SK-N-SH (cell line): ENCODE measurements at regions not wholly inside any gene's neighbourhood (a gene's known extent, or its start where the extent isn't known, plus 50 kb on each side); places are given as distances from the start of the nearest gene placed in this dataset.
"Not testable (repeated sequence)": the region's sequence is repeated elsewhere in the genome, so short reads cannot be mapped to it uniquely, and the experiment has no call there.

Experiments
- CTCF ChIA-PET: fragments of 300-600, 350-600 bp; formaldehyde crosslinking; extraction: SDS; loops from one replicate; lab custom pipeline; 2021; lab: Yijun Ruan, JAX
- POLR2A ChIA-PET: fragments of 350-600 bp; sonication (Branson Sonifier 250); formaldehyde crosslinking; extraction: SDS; loops from one replicate; lab custom pipeline; 2020; ENCODE audit warnings: antibody characterized with exemption, inconsistent platforms; lab: Yijun Ruan, JAX
- DNase-seq: peaks from one replicate; pipeline ENCODE4 v3.0.0; 2012
- H2AFZ ChIP-seq: fragments of 200-600 bp; sonication (generic); 2 replicates; pipeline ENCODE4 v1.8.1; 2016; ENCODE audit warnings: antibody characterized with exemption, mild to moderate bottlenecking, low read depth
- H3F3A ChIP-seq: fragments of 200-600 bp; sonication (generic); replicated peaks from 2 replicates; pipeline ENCODE3; 2016; ENCODE audit warnings: antibody characterized with exemption, mild to moderate bottlenecking; ENCODE audit not compliant: insufficient read depth
- H3K27ac ChIP-seq, 2 experiments: fragments of 200-500 bp in 1 of 2; fragments of 200-600 bp in 1 of 2; sonication (Bioruptor generic) in 1 of 2; sonication (generic), shearing (Covaris generic) in 1 of 2; 2 replicates each; pipeline versions ENCODE4 v1.5.1 to v1.6.1; 2014 to 2016; ENCODE audit warnings: low read depth in 2 of 2, inconsistent platforms in 1 of 2, low read length in 1 of 2, mild to moderate bottlenecking in 1 of 2, mixed read lengths in 1 of 2
- H3K27me3 ChIP-seq: fragments of 200-600 bp; sonication (generic), shearing (Covaris generic); 2 replicates; pipeline ENCODE4 v1.6.1; 2016; ENCODE audit warnings: mixed run types; ENCODE audit not compliant: insufficient read depth
- H3K36me3 ChIP-seq, 2 experiments: fragments of 200-500 bp in 1 of 2; fragments of 200-600 bp in 1 of 2; sonication (Bioruptor generic) in 1 of 2; sonication (generic) in 1 of 2; replicated peaks in 1 of 2; 2 replicates each; pipeline versions ENCODE3 to v1.5.1; 2014 to 2016; ENCODE audit warnings: low read length in 1 of 2, mild to moderate bottlenecking in 1 of 2; ENCODE audit not compliant: insufficient read depth in 2 of 2, control insufficient read depth in 1 of 2
- H3K4me1 ChIP-seq, 2 experiments: fragments of 200-500 bp in 1 of 2; fragments of 200-600 bp in 1 of 2; sonication (Bioruptor generic) in 1 of 2; sonication (generic), shearing (Covaris generic) in 1 of 2; 2 replicates each; pipeline versions ENCODE4 v1.5.1 to v1.6.1; 2014 to 2016; ENCODE audit warnings: low read depth in 1 of 2, low read length in 1 of 2, mixed run types in 1 of 2; ENCODE audit not compliant: insufficient read depth in 2 of 2, control insufficient read depth in 1 of 2
- H3K4me2 ChIP-seq: fragments of 200-600 bp; sonication (generic), shearing (Covaris generic); 2 replicates; pipeline ENCODE4 v1.6.1; 2017; ENCODE audit warnings: mixed run types
- H3K4me3 ChIP-seq, 2 experiments: fragments of 200-500 bp in 1 of 2; fragments of 200-600 bp in 1 of 2; sonication (Bioruptor generic) in 1 of 2; sonication (generic), shearing (Covaris generic) in 1 of 2; 2 replicates each; pipeline versions ENCODE4 v1.5.1 to v1.8.1; 2014 to 2016; ENCODE audit warnings: low read depth in 2 of 2, inconsistent platforms in 1 of 2, low read length in 1 of 2, mild to moderate bottlenecking in 1 of 2, mixed read lengths in 1 of 2, moderate library complexity in 1 of 2
- H3K79me2 ChIP-seq: fragments of 200-600 bp; sonication (generic); 2 replicates; pipeline ENCODE4 v1.8.1; 2017; ENCODE audit warnings: mild to moderate bottlenecking; ENCODE audit not compliant: insufficient read depth
- H3K9ac ChIP-seq: fragments of 200-600 bp; sonication (generic); 2 replicates; pipeline ENCODE4 v1.6.1; 2017; ENCODE audit warnings: mixed run types
- H3K9me2 ChIP-seq: fragments of 200-600 bp; sonication (generic); 2 replicates; pipeline ENCODE4 v1.6.1; 2017; ENCODE audit warnings: mixed run types
- H3K9me3 ChIP-seq: fragments of 200-600 bp; sonication (generic); 2 replicates; pipeline ENCODE4 v1.6.1; 2017; ENCODE audit warnings: mixed run types, mild to moderate bottlenecking, moderate library complexity
- H4K20me1 ChIP-seq: fragments of 200-600 bp; sonication (generic); 2 replicates; pipeline ENCODE4 v1.6.1; 2017; ENCODE audit warnings: mild to moderate bottlenecking, mixed run types; ENCODE audit not compliant: insufficient read depth
- CHD2 ChIP-seq: fragments of 150-350 bp; IDR thresholded peaks from 2 replicates; pipeline ENCODE4 v1.6.1; 2018; ENCODE audit warnings: low read length; ENCODE audit not compliant: partially characterized antibody
- ELF1 ChIP-seq: IDR thresholded peaks from 2 replicates; pipeline ENCODE4 v1.4.0; 2012
- GATA2 ChIP-seq: sonication (generic); formaldehyde crosslinking; IDR thresholded peaks from 2 replicates; pipeline ENCODE4 v1.5.0; 2020; ENCODE audit warnings: mild to moderate bottlenecking, missing genetic modification reagents
- IRF3 ChIP-seq: fragments of 150-350 bp; IDR thresholded peaks from 2 replicates; pipeline ENCODE4 v1.6.1; 2016; ENCODE audit warnings: mild to moderate bottlenecking, low read depth, low read length
- JUND ChIP-seq: IDR thresholded peaks from 2 replicates; pipeline ENCODE4 v1.4.0; 2012
- MAX ChIP-seq: IDR thresholded peaks from 2 replicates; pipeline ENCODE4 v1.4.0; 2012; ENCODE audit warnings: low read depth
- NFIC ChIP-seq: IDR thresholded peaks from 2 replicates; pipeline ENCODE4 v1.4.0; 2012; ENCODE audit warnings: borderline replicate concordance
- NRF1 ChIP-seq: IDR thresholded peaks from 2 replicates; pipeline ENCODE4 v1.6.1; 2012; ENCODE audit warnings: low read depth, mild to moderate bottlenecking, low read length
- RAD21 ChIP-seq: IDR thresholded peaks from 2 replicates; pipeline ENCODE4 v1.6.1; 2012; ENCODE audit warnings: mild to moderate bottlenecking, low read length
- RXRA ChIP-seq: IDR thresholded peaks from 2 replicates; pipeline ENCODE4 v1.4.0; 2012; ENCODE audit warnings: low read depth, mild to moderate bottlenecking, borderline replicate concordance
- TAF1 ChIP-seq: IDR thresholded peaks from 2 replicates; pipeline ENCODE4 v1.6.1; 2012; ENCODE audit warnings: low read depth, mild to moderate bottlenecking, low read length, moderate library complexity, borderline replicate concordance
- USF2 ChIP-seq: fragments of 150-350 bp; IDR thresholded peaks from 2 replicates; pipeline ENCODE4 v1.6.1; 2017; ENCODE audit warnings: antibody characterized with exemption, low read length, low read depth, borderline replicate concordance
- WGBS: methylation state at CpG from one replicate; pipeline ENCODE4 v1.1.6; 2017; ENCODE audit warnings: low lambda C conversion rate; 5-methylcytosine and 5-hydroxymethylcytosine counted together

- POLR2A ChIA-PET, H3K9me3 ChIP-seq, H3K79me2 ChIP-seq, H3K4me1 ChIP-seq, H2AFZ ChIP-seq, DNase-seq, H3F3A ChIP-seq, H3K4me3 ChIP-seq, H3K9ac ChIP-seq, H3K27ac ChIP-seq, H3K27me3 ChIP-seq, H3K36me3 ChIP-seq, H3K9me2 ChIP-seq, H3K4me2 ChIP-seq, CTCF ChIA-PET, H4K20me1 ChIP-seq: not testable (repeated sequence)
- 19% methylated on average over 11 of the region's 14 CpGs for whole genome bisulfite sequencing
Observed at GRCh38 chrX:65058626-65059025, 82.4 kb upstream of the ZC4H2 start.

GRCh38 chrX:65045001-65045400, 68.8 kb upstream of the ZC4H2 start:
- Histone ChIP-seq H3K27ac (no peak overlapping the region), H3K4me3 (no peak overlapping the region), H4K20me1 (no peaks in the 10 kb centered on the region), H3K9me2 (no peaks in the 10 kb centered on the region), H3K9me3 (no peaks in the 10 kb centered on the region), H3K9ac (no peak overlapping the region), H3K4me1 (no peaks in the 10 kb centered on the region)
- WGBS: 19% methylated on average over 3 of the region's 3 CpGs
- CTCF ChIA-PET: no interaction called here
- TF ChIP-seq NFIC: no peak
- TF ChIP-seq, all 33 proteins: peak for 0
- no peaks in the 10 kb centered on the region for H3K27me3 ChIP-seq
- H3K36me3 ChIP-seq: no peaks in the 10 kb centered on the region
- no peaks in the 10 kb centered on the region for H3K79me2 ChIP-seq
- DNase-seq: no peak
- H3F3A ChIP-seq: no peaks in the 10 kb centered on the region
- H3K4me2 ChIP-seq: no peak overlapping the region
- no peak overlapping the region for H2AFZ ChIP-seq
- POLR2A ChIA-PET: no interaction called here

- DNase-seq: peak; percentile 46
- Histone ChIP-seq H3K79me2 (no peaks in the 10 kb centered on the region), H3K4me1 (no peaks in the 10 kb centered on the region), H3K36me3 (no peaks in the 10 kb centered on the region), H3K4me2 (peak overlapping the region; percentile 71), H3K9me3 (no peaks in the 10 kb centered on the region), H3K9me2 (no peaks in the 10 kb centered on the region), H3F3A (no peaks in the 10 kb centered on the region), H4K20me1 (no peaks in the 10 kb centered on the region), H3K4me3 (peak overlapping the region; percentile 55), H3K27me3 (no peaks in the 10 kb centered on the region), H2AFZ (peak overlapping the region; percentile 77; the same call in 1 of the 2 replicates), H3K27ac (peak overlapping the region in 1 of 2 experiments; percentile 73; a peak in 3 of 4 replicates), H3K9ac (no peak overlapping the region)
- CTCF ChIA-PET: interaction anchor here (0.8 kb wide), 1 partner anchor 22 kb away, joined by 3 read pairs; no protein-coding TSS in a partner anchor
- 0% methylated on average over 15 of the region's 15 CpGs for WGBS
- POLR2A ChIA-PET: interaction anchor here (1.1 kb wide), 1 partner anchor 60 kb away, joined by 5 read pairs; the partner anchor contains the start of gene ZC4H2
- no peak for TF ChIP-seq USF2
- no peak for TF ChIP-seq RXRA
- TF ChIP-seq NFIC: no peak
- TF ChIP-seq ELF1: no peak
- TF ChIP-seq IRF3: no peak
- no peak for TF ChIP-seq NRF1
- no peak for TF ChIP-seq CHD2
- TF ChIP-seq RAD21: no peak
- no peak for TF ChIP-seq MAX
- no peak for TF ChIP-seq TAF1
- TF ChIP-seq GATA2 (CRISPR knock-in tag): no peak
- no peak for TF ChIP-seq JUND
- TF ChIP-seq, all 33 proteins: peak for 0
Observed at GRCh38 chrX:65035446-65035770, 59.2 kb upstream of the ZC4H2 start.
